ENCODE measurements at regions not wholly inside any gene's neighbourhood (a gene's known extent, or its start where the extent isn't known, plus 50 kb on each side); places are given as distances from the start of the nearest gene placed in this dataset.

DNA sequence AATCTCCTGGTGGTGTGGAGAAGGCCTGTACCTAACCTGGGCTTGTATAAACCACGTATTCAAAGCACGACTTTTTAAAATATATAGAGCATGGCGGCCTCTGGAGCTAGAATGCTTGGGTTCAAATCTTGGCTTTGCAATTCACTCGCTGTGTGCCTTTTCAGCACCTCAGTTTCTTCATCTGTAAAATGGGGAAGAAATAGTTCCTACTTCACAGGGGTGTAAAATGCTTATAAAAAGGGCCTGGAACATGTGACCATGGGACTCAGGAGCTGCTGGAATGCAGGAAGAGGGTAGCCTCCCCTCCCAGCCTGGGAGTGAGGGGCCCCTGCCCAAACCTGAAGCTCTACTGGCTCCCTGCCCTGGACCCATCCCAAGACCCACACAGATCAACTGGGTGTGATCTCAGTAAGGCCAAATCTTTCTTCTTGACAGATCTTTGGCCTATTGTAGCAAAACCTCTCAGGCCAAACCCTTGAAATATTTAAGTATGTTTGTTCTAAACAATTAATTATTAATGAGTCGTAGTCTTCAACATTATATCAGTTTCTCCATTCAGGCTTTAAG, 269.0 kb downstream of the ZSWIM6 start:
- intact Hi-C loops (cut with micrococcal nuclease): no loop called here

GRCh38 chr5:61603211-61603908, 271.3 kb downstream of the ZSWIM6 start:
- ChIA-PET POLR2A (interaction anchor here (1.5 kb wide), 1 partner anchor 9 kb away, joined by 4 read pairs; no protein-coding TSS in a partner anchor), CTCF (no interaction called here)
- TF ChIP-seq, protein P1, sequence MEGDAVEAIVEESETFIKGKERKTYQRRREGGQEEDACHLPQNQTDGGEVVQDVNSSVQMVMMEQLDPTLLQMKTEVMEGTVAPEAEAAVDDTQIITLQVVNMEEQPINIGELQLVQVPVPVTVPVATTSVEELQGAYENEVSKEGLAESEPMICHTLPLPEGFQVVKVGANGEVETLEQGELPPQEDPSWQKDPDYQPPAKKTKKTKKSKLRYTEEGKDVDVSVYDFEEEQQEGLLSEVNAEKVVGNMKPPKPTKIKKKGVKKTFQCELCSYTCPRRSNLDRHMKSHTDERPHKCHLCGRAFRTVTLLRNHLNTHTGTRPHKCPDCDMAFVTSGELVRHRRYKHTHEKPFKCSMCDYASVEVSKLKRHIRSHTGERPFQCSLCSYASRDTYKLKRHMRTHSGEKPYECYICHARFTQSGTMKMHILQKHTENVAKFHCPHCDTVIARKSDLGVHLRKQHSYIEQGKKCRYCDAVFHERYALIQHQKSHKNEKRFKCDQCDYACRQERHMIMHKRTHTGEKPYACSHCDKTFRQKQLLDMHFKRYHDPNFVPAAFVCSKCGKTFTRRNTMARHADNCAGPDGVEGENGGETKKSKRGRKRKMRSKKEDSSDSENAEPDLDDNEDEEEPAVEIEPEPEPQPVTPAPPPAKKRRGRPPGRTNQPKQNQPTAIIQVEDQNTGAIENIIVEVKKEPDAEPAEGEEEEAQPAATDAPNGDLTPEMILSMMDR (IDR thresholded peaks at IDR 0.05): no peak
- no peak overlapping the region for H3K27ac Mint-ChIP-seq
- intact Hi-C loops (cut with micrococcal nuclease): no loop called here
- DNase-seq (no peak), ATAC-seq (no peak)
- no peaks in the 10 kb centered on the region for H3K4me1 Mint-ChIP-seq (ENCODE audit: low read depth)
- peaks cover 1% of the 10 kb centered on the region for H3K27me3 Mint-ChIP-seq
- H3K4me3 Mint-ChIP-seq: no peak overlapping the region
- H3K9me3 Mint-ChIP-seq: no peaks in the 10 kb centered on the region
- no peaks in the 10 kb centered on the region for H3K36me3 Mint-ChIP-seq (ENCODE audit: low read depth)

More for the DNA sequence above, 269.0 kb downstream of the ZSWIM6 start:
- no peaks in the 10 kb centered on the region for H3K36me3 Mint-ChIP-seq (ENCODE audit: low read depth)
- DNase-seq (no peak), ATAC-seq (no peak)
- H3K4me3 Mint-ChIP-seq: no peak overlapping the region
- no peaks in the 10 kb centered on the region for H3K4me1 Mint-ChIP-seq (ENCODE audit: low read depth)
- TF ChIP-seq, protein P1 (IDR thresholded peaks at IDR 0.05): no peak
- no peak overlapping the region for H3K27ac Mint-ChIP-seq
- ChIA-PET CTCF (no interaction called here), POLR2A (no interaction called here)
- H3K9me3 Mint-ChIP-seq: no peaks in the 10 kb centered on the region
- H3K27me3 Mint-ChIP-seq: peaks cover 1% of the 10 kb centered on the region

DNA sequence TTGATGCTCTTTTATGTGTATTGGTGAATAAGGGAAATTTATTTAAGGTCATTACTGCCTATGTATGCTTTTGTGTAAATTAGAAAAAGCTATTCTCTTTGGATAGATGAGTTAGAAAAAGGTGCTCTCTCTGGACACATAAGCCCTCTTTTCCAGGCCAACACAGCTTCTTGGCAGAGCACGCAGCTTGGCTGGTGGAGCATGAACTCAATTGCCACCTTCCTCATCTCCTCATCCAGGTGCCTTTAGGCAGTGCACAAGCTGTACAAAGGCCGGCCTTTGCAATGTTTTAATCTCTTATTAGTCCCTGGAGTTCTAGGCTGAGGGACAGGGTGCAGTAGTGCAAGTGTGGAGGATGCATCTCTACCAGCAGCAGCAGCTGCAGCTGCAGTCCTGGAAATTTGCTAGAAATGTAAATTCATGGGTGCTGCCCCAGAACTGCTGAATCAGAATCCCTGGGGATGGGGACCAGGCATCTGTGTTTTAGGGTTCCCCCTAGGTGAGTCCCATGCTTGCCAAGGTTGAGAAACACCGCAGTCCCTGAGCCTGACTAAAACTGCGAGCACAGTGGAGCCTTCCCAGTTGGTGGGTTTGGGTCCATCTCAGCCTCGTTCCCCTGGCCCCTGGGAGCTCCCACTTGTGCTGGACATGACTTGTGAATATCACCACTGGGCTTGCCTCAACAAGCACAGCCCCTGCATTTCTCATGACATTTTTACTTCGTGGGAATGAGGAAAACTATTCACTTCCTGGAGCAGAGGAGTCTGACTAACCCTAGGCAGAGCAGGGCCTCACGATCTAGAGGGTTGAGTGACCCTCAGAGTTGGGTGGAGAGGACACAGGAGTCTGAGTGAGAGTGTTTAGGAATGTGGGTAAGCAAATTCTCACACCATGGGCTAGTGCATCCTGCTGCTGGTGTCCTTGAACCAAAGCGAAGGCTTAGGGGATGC, 272.3 kb downstream of the ZSWIM6 start:
- no peak for ATAC-seq
- POLR2A ChIA-PET: no interaction called here

DNA sequence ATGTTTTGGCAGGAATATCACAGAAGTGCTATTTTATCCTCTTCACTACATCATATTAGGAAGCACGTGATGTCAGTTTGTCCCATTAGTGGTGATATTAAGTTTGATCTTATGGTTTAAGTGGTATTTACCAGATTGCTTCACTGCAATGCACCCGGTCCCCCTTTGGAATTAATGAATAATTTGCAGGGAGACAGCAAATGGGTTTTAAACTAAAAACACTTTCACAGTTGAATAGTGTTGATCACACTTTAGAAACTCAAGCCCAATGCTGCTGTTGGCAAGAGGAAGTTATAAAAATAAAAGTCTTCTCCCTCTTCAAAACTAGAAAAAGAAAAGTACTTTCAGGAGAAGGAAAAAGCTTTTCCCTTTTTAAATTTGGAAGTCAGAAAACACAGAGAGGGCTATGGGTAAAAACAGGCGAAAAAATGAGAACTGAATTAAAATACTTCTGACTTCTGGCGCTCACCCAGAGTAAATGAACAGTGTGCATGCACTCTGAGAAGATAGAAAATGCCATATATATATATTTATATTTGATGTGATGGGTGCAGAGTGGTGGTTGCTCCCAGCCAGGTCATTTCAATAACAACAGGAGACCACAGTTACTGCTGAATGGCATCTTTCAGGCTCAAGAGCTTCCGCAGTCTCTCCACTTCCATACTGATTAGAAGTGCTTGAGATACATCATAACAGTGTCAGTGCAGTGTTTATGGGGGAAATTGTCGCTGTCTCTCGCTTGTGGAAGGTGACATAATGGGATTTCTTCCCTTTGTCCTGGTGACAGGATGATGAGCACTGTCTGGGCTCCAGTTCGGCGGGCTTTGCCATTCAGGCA, 278.0 kb downstream of the ZSWIM6 start:
- ChIA-PET CTCF (no interaction called here), POLR2A (no interaction called here)
- H3K9me3 Mint-ChIP-seq: no peaks in the 10 kb centered on the region
- ATAC-seq (no peak), DNase-seq (no peak)
- intact Hi-C loops (cut with micrococcal nuclease): no loop called here
- H3K27me3 Mint-ChIP-seq: peaks cover 8% of the 10 kb centered on the region
- no peaks in the 10 kb centered on the region for H3K36me3 Mint-ChIP-seq (ENCODE audit: low read depth)
- H3K27ac Mint-ChIP-seq: no peak overlapping the region
- H3K4me3 Mint-ChIP-seq: no peak overlapping the region
- H3K4me1 Mint-ChIP-seq (ENCODE audit: low read depth): no peaks in the 10 kb centered on the region
- TF ChIP-seq, protein P1 (IDR thresholded peaks at IDR 0.05): no peak

More for the DNA sequence above, 272.3 kb downstream of the ZSWIM6 start:
- intact Hi-C loops (cut with micrococcal nuclease): no loop called here
- CTCF ChIA-PET: no interaction called here
- Mint-ChIP-seq H3K9me3 (no peaks in the 10 kb centered on the region), H3K27ac (no peak overlapping the region), H3K36me3 (ENCODE audit: low read depth) (no peaks in the 10 kb centered on the region), H3K27me3 (no peaks in the 10 kb centered on the region), H3K4me3 (no peak overlapping the region), H3K4me1 (ENCODE audit: low read depth) (no peaks in the 10 kb centered on the region)
- no peak for DNase-seq
- TF ChIP-seq, protein P1 (IDR thresholded peaks at IDR 0.05): no peak

All from activated CD8-positive, alpha-beta T cell treated with anti-CD3 and anti-CD28 coated beads for 36 hours (primary cell).